GM12874 (cell line): ENCODE measurements at regions not wholly inside any gene's neighbourhood (a gene's known extent, or its start where the extent isn't known, plus 50 kb on each side); places are given as distances from the start of the nearest gene placed in this dataset.

Experiments used
- TF ChIP-seq, protein P1 (sequence below): IDR thresholded peaks from 2 replicates; pipeline ENCODE4 v1.5.1; 2011; ENCODE audit warnings: low read depth, mild to moderate bottlenecking, control low read depth, low read length, moderate library complexity; ENCODE audit not compliant: insufficient read depth

DNA sequence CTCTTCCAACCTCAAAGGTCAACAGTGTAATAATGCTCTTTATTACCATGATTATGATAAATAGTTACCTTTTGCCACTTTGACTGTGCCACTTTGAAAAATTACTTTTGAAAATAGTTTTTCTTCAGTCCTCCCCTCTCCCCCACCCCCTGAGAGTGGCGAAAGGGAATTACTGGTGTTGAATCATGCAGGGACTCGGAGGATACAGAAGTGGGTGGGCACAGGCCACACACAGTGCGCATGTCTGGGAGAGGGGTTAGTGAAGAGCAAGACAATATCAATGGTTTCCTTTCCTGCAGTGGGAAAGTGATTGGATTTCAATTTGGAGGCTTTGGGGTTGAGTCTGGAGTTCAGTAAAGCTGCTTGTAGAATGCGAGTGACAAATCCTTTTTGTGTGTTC, 170.9 kb downstream of the PTCSC3 start:
- TF ChIP-seq, protein P1, sequence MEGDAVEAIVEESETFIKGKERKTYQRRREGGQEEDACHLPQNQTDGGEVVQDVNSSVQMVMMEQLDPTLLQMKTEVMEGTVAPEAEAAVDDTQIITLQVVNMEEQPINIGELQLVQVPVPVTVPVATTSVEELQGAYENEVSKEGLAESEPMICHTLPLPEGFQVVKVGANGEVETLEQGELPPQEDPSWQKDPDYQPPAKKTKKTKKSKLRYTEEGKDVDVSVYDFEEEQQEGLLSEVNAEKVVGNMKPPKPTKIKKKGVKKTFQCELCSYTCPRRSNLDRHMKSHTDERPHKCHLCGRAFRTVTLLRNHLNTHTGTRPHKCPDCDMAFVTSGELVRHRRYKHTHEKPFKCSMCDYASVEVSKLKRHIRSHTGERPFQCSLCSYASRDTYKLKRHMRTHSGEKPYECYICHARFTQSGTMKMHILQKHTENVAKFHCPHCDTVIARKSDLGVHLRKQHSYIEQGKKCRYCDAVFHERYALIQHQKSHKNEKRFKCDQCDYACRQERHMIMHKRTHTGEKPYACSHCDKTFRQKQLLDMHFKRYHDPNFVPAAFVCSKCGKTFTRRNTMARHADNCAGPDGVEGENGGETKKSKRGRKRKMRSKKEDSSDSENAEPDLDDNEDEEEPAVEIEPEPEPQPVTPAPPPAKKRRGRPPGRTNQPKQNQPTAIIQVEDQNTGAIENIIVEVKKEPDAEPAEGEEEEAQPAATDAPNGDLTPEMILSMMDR: no peak

DNA sequence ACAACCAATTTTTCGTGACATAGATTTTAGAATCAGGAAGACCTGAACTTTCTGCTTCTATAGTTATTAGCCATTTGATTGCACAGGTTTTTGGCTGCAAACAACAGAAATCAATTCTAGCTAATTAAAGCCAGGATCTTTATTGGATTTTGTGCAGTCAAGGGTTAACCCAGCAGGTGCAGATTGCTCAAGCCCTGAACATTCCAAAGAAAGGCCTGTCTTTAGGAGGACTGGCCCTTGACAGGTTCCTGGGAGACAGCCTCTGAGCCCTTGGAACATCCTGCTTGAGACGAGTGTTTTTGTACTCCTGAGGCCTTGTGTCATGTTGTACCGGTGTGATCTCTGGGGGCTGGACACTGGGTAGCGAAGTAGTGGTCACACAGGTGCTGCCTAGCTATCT, 174.6 kb downstream of the PTCSC3 start:
- TF ChIP-seq, protein P1: no peak

DNA sequence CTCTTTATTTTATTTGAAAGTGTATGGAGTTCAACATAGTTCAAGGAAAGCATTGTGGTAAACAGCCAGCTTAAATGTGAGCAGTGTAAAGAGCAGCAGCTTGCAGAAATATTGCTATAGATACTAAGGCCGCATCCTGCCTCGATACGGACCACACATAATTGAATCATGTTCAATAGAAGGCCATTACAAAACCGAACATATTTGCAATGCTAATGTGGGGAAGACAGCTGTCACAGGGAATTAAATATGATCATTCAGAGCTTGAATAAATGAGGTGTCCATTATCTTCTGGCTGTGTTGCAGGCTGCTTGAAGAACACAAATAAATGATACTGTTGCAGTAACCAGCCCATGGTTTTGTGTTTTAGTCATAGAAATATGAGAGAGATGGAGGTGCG, 173.2 kb downstream of the BRMS1L start:
- TF ChIP-seq, protein P1: no peak

DNA sequence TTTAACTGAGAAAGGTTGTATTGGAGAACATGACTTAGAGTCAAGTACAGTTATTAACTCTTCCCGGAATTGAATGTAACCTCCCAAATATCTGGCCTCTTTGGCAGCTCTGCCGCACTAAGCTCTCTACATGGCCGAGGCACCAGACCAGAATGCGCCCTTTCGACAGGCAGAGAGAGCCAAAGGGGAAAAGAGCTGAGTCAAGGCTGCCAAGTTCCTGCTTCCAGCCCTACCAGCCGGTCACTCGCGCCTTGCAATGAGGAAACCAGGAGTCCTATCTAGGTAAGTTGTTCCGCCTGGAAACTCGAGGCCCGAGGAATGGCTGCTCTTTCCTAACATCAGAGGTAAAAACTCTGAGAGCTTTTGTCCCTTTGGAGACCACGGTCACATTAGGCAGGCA, 172.2 kb downstream of the BRMS1L start:
- TF ChIP-seq, protein P1: no peak

DNA sequence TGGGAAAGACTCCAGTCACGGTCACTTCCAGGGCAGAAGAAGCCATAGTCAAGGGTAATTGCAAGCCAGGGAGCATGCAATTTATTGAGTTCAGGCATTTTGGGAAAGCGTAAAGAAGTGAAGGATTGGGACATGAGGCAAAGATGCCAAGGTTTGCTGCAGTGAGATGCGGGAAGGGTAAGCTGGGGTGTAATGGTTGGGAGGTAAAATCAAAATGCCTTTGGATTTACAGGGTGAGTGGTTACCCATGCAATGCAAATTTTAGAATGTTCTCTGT, 167.5 kb downstream of the BRMS1L start:
- TF ChIP-seq, protein P1: no peak

DNA sequence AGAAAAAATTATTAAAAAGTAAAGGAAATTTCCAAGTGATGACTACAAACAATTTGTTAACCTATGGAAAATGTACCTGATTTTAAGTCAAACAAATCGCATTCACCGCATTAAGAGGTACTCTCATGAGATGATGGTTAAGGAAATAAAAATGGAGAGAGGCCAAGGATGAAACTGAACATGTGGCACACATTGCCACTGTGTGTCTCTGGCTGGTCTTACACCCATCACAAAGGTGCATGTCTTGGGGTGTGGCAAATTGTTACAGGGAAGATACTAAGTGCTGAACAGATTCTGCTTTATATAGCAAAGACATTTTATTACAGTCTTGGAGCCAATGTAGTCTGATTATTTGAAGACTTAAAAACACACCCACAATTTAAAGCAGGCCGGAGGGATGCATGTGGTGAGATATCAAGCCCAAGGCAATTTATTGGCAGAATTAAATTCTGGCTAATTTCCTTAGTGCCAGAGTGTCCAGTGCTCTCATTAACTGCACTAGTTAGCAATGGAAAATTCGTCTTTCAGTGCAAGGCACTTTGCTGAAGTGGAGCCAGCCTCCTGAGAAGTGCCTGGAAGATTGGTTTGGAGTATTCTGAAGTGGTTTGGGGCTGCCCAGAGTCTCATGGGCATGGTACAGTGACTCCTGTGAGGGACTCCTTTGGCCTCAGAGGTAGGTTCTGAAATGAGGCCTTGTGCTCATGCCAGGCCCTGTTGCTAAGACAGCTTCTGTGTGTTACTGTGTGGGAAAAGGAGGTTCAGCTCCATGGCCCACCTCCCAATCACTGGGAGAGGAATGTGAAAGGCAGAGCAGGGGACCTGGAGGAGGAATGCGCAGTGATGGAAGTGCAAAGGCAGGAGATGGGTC, 166.9 kb downstream of the BRMS1L start:
- TF ChIP-seq, protein P1: no peak

DNA sequence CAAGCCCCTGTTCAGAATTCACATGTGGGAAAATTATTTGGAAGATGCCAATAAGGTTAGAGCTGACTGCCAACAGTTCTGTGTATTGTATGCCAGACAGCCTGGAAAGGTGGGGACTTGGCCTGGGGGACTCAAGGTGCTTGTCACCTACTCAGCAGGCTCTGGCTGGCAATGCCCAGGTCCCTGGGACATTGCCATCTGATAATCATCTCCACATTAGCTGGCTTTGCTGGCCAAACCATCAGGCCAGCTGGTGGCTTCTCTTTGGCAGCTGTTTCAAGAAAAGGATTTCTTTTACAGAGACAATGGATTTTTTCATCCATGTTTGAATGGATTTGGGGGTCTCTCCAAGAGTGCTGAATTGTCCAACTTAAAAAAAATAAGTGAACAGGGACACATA, 165.2 kb downstream of the BRMS1L start:
- TF ChIP-seq, protein P1: no peak

DNA sequence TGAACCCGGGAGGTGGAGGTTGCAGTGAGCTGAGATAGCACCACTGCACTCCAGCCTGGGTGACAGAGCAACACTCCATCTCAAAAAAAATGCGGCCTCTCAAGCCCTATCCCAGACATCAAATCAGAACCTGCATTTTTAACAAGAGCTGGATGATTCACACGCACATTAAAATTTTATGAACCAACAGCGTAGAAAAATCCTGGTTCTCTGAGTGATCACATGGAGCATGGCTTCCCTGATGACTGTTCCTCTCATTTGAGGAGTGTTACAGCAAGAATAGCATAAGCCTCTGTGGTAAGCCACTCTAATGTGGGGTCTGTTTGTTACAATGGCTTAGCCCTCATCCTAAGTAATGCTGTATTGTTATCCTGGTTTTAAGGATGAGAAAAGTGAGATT, 163.6 kb downstream of the BRMS1L start:
- TF ChIP-seq, protein P1: no peak
